HEK293 (cell line): ENCODE measurements at regions not wholly inside any gene's neighbourhood (a gene's known extent, or its start where the extent isn't known, plus 50 kb on each side); places are given as distances from the start of the nearest gene placed in this dataset.

Experiments
- CTCF ChIA-PET: fragments of 350-600 bp; formaldehyde crosslinking; extraction: SDS; loops from one replicate; lab custom pipeline; 2021; ENCODE audit warnings: antibody characterized with exemption; lab: Yijun Ruan, JAX
- POLR2A ChIA-PET: fragments of 300-600 bp; formaldehyde crosslinking; extraction: SDS; loops from one replicate; lab custom pipeline; 2020; ENCODE audit warnings: antibody characterized with exemption, inconsistent platforms; lab: Yijun Ruan, JAX
- H3K27ac ChIP-seq: fragments of 200-500 bp; sonication (Bioruptor generic); 2 replicates; pipeline ENCODE4 v1.5.1; 2014; ENCODE audit warnings: low read depth, low read length, control low read depth, inconsistent platforms; ENCODE audit errors: extremely low read depth
- H3K36me3 ChIP-seq, 2 experiments: fragments of 200-500 bp in 1 of 2; sonication (Bioruptor generic) in 1 of 2; 1 replicate in 1 of 2; 2 replicates in 1 of 2; pipeline ENCODE4 v1.5.1; 2014 to 2017; ENCODE audit warnings: inconsistent platforms in 2 of 2, low read length in 2 of 2; ENCODE audit not compliant: control insufficient read depth in 2 of 2, insufficient read depth in 1 of 2
- H3K4me1 ChIP-seq: fragments of 200-500 bp; sonication (Bioruptor generic); 2 replicates; pipeline ENCODE4 v1.5.1; 2014; ENCODE audit warnings: mild to moderate bottlenecking, low read length, inconsistent platforms; ENCODE audit not compliant: control insufficient read depth, insufficient read depth
- H3K4me3 ChIP-seq: 2 replicates; pipeline ENCODE4 v1.5.1; 2011; ENCODE audit warnings: low read depth, mild to moderate bottlenecking, control low read depth, low read length, moderate library complexity
- H3K9me3 ChIP-seq: fragments of 200-500 bp; sonication (Bioruptor generic); 2 replicates; pipeline ENCODE4 v1.5.1; 2014; ENCODE audit warnings: low read depth, low read length, inconsistent platforms; ENCODE audit not compliant: control insufficient read depth, insufficient read depth
- PBX3 ChIP-seq: sonication (generic); formaldehyde crosslinking; IDR thresholded peaks from 2 replicates; pipeline ENCODE4 v1.8.1; 2022; ENCODE audit warnings: mild to moderate bottlenecking, moderate library complexity, missing genetic modification reagents
- SETDB1 ChIP-seq: IDR thresholded peaks from one replicate; pipeline ENCODE4 v1.6.1; 2017; ENCODE audit warnings: mild to moderate bottlenecking, low read length, moderate library complexity, mixed read lengths; ENCODE audit not compliant: insufficient read length
- TSHZ1 ChIP-seq: fragments of 450-650 bp; formaldehyde crosslinking; IDR thresholded peaks from 2 replicates; pipeline ENCODE4 v1.5.1; 2016; ENCODE audit warnings: missing biosample characterization, missing genetic modification characterization, borderline replicate concordance
- ZNF133 ChIP-seq: fragments of 450-650 bp; formaldehyde crosslinking; IDR thresholded peaks from 2 replicates; pipeline ENCODE4 v1.5.1; 2016; ENCODE audit warnings: missing biosample characterization, missing genetic modification characterization
- ZNF157 ChIP-seq: fragments of 450-650 bp; formaldehyde crosslinking; IDR thresholded peaks from 2 replicates; pipeline ENCODE4 v1.5.1; 2016; ENCODE audit warnings: missing biosample characterization, missing genetic modification characterization
- ZNF654 ChIP-seq: fragments of 450-650 bp; formaldehyde crosslinking; IDR thresholded peaks from 2 replicates; pipeline ENCODE4 v1.5.1; 2016; ENCODE audit warnings: low read depth, missing biosample characterization, missing genetic modification characterization
- ZNF664 ChIP-seq: fragments of 450-650 bp; formaldehyde crosslinking; IDR thresholded peaks from 2 replicates; pipeline ENCODE4 v1.5.1; 2016; ENCODE audit warnings: missing biosample characterization, missing genetic modification characterization
- ZNF768 ChIP-seq: fragments of 450-650 bp; formaldehyde crosslinking; IDR thresholded peaks from 2 replicates; pipeline ENCODE4 v1.5.1; 2018; ENCODE audit warnings: missing biosample characterization, mild to moderate bottlenecking, missing genetic modification characterization
- TF ChIP-seq, protein P1 (sequence below): fragments of 450-650 bp; formaldehyde crosslinking; IDR thresholded peaks from 2 replicates; pipeline ENCODE4 v1.5.1; 2016; ENCODE audit warnings: missing biosample characterization, missing genetic modification characterization
- TF ChIP-seq, protein P2 (sequence below): fragments of 450-650 bp; formaldehyde crosslinking; IDR thresholded peaks from 2 replicates; pipeline ENCODE4 v1.5.1; 2016; ENCODE audit warnings: missing biosample characterization, missing genetic modification characterization
- TF ChIP-seq, protein P3 (sequence below): fragments of 450-650 bp; formaldehyde crosslinking; IDR thresholded peaks from 2 replicates; pipeline ENCODE4 v1.5.1; 2016; ENCODE audit warnings: missing biosample characterization, missing genetic modification characterization, borderline replicate concordance
- TF ChIP-seq, protein P4 (sequence below): fragments of 450-650 bp; formaldehyde crosslinking; IDR thresholded peaks from 2 replicates; pipeline ENCODE4 v1.5.1; 2016; ENCODE audit warnings: missing biosample characterization, missing genetic modification characterization

DNA sequence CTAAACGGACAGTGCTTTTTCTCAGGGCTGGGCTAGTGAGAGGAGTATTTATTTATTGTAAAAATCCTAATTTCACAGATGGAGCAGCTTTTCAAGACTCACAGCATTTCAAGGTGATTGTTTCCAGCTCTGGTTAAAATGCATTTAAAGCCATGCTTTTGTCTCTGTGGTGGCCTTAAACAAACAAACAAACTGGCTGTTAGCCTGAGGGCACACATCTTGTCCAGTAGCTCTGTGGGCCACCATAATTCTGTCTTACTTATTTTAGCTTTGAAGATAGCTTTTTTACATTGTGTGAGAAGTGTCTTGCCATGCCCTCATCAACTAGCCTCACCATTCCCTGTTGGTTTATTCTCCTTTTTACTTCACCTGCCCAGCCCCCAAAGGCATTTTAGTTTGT, 218.2 kb downstream of the PSAT1 start:
- POLR2A ChIA-PET: no interaction called here
- no peak overlapping the region for H3K27ac ChIP-seq
- H3K4me3 ChIP-seq: no peak overlapping the region
- H3K36me3 ChIP-seq: no peaks in the 10 kb centered on the region
- no peak for TF ChIP-seq ZNF157 (tag by site-specific recombination)
- peak; percentile 1 for TF ChIP-seq SETDB1
- H3K4me1 ChIP-seq: no peaks in the 10 kb centered on the region
- no peaks in the 10 kb centered on the region for H3K9me3 ChIP-seq
- CTCF ChIA-PET: no interaction called here

DNA sequence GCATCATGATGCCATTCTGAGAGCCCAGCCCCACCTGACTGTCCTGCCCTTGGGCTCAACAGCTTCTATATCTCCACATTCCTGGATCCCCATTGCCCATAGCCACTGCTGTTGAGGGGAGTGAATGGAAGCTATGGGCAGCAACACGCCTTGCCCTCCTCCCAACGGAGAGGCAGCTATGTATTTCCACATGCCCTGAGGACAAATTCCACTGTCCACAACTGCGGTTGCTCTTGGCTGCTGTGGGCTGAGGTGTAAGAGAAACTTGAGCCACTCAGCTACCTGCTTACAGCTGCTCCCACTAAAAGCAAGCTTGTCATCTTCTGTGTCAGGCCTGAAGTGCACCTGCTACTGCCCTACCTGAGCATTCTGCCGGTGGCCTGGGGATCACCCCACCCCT, 222.9 kb downstream of the PSAT1 start:
- TF ChIP-seq TSHZ1 (tag by site-specific recombination): no peak
- TF ChIP-seq, protein P1, sequence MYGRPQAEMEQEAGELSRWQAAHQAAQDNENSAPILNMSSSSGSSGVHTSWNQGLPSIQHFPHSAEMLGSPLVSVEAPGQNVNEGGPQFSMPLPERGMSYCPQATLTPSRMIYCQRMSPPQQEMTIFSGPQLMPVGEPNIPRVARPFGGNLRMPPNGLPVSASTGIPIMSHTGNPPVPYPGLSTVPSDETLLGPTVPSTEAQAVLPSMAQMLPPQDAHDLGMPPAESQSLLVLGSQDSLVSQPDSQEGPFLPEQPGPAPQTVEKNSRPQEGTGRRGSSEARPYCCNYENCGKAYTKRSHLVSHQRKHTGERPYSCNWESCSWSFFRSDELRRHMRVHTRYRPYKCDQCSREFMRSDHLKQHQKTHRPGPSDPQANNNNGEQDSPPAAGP (tag by site-specific recombination): no peak
- TF ChIP-seq, protein P2, sequence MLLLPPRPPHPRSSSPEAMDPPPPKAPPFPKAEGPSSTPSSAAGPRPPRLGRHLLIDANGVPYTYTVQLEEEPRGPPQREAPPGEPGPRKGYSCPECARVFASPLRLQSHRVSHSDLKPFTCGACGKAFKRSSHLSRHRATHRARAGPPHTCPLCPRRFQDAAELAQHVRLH (tag by site-specific recombination): no peak
- TF ChIP-seq ZNF664 (tag by site-specific recombination): no peak
- TF ChIP-seq PBX3 (CRISPR knock-in tag): no peak
- TF ChIP-seq ZNF654 (tag by site-specific recombination): no peak
- TF ChIP-seq, protein P3, sequence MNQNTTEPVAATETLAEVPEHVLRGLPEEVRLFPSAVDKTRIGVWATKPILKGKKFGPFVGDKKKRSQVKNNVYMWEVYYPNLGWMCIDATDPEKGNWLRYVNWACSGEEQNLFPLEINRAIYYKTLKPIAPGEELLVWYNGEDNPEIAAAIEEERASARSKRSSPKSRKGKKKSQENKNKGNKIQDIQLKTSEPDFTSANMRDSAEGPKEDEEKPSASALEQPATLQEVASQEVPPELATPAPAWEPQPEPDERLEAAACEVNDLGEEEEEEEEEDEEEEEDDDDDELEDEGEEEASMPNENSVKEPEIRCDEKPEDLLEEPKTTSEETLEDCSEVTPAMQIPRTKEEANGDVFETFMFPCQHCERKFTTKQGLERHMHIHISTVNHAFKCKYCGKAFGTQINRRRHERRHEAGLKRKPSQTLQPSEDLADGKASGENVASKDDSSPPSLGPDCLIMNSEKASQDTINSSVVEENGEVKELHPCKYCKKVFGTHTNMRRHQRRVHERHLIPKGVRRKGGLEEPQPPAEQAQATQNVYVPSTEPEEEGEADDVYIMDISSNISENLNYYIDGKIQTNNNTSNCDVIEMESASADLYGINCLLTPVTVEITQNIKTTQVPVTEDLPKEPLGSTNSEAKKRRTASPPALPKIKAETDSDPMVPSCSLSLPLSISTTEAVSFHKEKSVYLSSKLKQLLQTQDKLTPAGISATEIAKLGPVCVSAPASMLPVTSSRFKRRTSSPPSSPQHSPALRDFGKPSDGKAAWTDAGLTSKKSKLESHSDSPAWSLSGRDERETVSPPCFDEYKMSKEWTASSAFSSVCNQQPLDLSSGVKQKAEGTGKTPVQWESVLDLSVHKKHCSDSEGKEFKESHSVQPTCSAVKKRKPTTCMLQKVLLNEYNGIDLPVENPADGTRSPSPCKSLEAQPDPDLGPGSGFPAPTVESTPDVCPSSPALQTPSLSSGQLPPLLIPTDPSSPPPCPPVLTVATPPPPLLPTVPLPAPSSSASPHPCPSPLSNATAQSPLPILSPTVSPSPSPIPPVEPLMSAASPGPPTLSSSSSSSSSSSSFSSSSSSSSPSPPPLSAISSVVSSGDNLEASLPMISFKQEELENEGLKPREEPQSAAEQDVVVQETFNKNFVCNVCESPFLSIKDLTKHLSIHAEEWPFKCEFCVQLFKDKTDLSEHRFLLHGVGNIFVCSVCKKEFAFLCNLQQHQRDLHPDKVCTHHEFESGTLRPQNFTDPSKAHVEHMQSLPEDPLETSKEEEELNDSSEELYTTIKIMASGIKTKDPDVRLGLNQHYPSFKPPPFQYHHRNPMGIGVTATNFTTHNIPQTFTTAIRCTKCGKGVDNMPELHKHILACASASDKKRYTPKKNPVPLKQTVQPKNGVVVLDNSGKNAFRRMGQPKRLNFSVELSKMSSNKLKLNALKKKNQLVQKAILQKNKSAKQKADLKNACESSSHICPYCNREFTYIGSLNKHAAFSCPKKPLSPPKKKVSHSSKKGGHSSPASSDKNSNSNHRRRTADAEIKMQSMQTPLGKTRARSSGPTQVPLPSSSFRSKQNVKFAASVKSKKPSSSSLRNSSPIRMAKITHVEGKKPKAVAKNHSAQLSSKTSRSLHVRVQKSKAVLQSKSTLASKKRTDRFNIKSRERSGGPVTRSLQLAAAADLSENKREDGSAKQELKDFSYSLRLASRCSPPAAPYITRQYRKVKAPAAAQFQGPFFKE: no peak
- TF ChIP-seq ZNF768 (tag by site-specific recombination): no peak
- no peak for TF ChIP-seq ZNF133 (tag by site-specific recombination)
- TF ChIP-seq, protein P4, sequence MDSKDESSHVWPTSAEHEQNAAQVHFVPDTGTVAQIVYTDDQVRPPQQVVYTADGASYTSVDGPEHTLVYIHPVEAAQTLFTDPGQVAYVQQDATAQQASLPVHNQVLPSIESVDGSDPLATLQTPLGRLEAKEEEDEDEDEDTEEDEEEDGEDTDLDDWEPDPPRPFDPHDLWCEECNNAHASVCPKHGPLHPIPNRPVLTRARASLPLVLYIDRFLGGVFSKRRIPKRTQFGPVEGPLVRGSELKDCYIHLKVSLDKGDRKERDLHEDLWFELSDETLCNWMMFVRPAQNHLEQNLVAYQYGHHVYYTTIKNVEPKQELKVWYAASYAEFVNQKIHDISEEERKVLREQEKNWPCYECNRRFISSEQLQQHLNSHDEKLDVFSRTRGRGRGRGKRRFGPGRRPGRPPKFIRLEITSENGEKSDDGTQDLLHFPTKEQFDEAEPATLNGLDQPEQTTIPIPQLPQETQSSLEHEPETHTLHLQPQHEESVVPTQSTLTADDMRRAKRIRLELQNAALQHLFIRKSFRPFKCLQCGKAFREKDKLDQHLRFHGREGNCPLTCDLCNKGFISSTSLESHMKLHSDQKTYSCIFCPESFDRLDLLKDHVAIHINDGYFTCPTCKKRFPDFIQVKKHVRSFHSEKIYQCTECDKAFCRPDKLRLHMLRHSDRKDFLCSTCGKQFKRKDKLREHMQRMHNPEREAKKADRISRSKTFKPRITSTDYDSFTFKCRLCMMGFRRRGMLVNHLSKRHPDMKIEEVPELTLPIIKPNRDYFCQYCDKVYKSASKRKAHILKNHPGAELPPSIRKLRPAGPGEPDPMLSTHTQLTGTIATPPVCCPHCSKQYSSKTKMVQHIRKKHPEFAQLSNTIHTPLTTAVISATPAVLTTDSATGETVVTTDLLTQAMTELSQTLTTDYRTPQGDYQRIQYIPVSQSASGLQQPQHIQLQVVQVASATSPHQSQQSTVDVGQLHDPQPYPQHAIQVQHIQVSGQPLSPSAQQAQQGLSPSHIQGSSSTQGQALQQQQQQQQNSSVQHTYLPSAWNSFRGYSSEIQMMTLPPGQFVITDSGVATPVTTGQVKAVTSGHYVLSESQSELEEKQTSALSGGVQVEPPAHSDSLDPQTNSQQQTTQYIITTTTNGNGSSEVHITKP (tag by site-specific recombination): no peak
- Histone ChIP-seq H3K27ac (no peak overlapping the region), H3K4me1 (no peaks in the 10 kb centered on the region), H3K4me3 (no peak overlapping the region), H3K36me3 (no peaks in the 10 kb centered on the region), H3K9me3 (no peaks in the 10 kb centered on the region)
- POLR2A ChIA-PET: no interaction called here
- CTCF ChIA-PET: no interaction called here
